AG10803 (cell line): ENCODE measurements at regions not wholly inside any gene's neighbourhood (a gene's known extent, or its start where the extent isn't known, plus 50 kb on each side); places are given as distances from the start of the nearest gene placed in this dataset.

Experiments
- DNase-seq: peaks from one replicate; pipeline ENCODE4 v3.0.0; 2010; ENCODE audit warnings: low read depth
- H3K4me3 ChIP-seq: 2 replicates; pipeline ENCODE4 v1.5.1; 2011; ENCODE audit warnings: mild to moderate bottlenecking, low read length, control low read depth
- TF ChIP-seq, protein P1 (sequence below): conservative IDR thresholded peaks from 2 replicates; pipeline ENCODE4 v1.5.1; 2011; ENCODE audit warnings: mild to moderate bottlenecking, low read length, control low read depth, inconsistent platforms

DNA sequence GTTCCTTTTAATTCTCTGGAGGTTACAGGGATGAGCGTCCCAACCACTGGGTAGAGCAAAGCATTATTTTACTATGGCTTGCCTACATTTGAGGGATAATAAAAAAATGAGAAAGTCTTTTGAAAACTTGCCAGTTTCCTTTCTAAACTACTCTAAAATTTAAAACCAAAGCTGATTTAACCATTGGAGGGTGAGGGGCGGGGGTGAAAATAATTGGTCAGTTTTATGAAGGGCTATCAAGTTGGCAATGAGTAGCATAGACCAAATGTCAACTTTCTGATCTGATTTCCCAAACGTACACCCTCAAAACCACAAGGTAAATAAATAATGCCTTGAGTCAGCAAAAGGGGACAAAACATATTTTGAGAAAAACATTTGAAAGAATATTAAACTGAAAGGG lies 85.7 kb upstream of the STK17B start:
- H3K4me3 ChIP-seq = no peak overlapping the region
- TF ChIP-seq, protein P1, sequence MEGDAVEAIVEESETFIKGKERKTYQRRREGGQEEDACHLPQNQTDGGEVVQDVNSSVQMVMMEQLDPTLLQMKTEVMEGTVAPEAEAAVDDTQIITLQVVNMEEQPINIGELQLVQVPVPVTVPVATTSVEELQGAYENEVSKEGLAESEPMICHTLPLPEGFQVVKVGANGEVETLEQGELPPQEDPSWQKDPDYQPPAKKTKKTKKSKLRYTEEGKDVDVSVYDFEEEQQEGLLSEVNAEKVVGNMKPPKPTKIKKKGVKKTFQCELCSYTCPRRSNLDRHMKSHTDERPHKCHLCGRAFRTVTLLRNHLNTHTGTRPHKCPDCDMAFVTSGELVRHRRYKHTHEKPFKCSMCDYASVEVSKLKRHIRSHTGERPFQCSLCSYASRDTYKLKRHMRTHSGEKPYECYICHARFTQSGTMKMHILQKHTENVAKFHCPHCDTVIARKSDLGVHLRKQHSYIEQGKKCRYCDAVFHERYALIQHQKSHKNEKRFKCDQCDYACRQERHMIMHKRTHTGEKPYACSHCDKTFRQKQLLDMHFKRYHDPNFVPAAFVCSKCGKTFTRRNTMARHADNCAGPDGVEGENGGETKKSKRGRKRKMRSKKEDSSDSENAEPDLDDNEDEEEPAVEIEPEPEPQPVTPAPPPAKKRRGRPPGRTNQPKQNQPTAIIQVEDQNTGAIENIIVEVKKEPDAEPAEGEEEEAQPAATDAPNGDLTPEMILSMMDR = no peak
- no peak for DNase-seq

DNA sequence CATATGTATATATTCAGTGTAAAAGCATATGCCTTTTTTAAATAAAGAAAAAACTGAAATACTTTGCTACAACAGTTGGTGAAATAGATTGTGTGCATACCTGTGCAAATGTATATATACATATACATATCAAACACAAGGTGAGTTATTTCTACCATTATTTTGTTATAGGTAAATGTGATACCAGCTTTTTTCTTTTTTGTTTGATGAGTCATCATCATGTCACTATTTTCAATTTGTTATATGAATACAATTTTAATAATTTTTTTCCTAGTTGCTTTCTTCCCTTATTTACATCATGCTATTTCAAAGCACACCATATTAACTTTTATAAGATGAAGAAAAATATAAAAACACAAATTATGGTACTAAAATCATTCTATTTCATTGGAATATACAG lies 87.0 kb upstream of the STK17B start:
- TF ChIP-seq, protein P1 = no peak
- no peak for DNase-seq
- no peak overlapping the region for H3K4me3 ChIP-seq

DNA sequence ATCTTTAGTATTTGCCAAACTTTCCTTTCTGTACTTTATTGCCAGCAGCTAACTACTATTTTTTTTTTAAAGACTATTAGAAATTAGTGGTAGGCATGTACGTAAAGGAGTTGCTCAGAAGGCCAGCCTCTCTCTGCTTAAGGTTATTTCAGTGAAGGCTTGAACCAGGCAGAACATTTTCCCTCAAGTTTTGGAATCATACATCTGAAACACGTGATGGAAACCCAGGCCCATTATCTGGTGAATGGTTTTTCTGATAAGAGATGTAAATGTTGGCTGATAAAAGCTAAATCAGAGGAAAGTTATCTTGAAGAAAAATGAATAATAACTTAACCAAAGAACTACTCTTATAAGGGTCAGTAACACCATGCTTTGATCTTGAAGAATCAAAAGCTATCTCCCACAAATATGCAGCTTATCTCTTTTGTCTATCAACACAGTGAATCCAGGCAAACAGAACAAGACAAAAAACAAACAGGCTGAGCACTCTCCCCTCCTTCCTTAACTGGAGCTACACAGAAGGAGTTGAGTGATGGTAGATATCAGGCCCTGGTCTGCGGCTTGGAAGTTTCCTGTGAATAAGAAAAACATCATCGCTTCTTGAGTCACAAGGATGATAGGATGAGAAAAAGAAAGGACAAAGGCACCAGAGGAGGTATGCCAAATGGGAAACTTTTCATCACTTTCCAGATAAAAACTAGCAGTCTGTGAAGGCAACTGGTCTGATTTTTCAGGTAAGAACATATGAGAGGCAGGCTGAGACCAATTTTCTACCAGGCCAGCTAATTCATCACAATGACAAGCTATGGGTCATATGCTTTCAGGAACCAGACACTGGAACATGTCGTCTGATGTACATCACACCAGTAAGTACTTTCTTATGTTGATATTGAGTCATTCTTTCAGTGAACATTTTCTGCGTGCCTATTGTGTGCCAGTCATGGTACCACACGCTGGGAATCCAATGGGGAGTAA lies 88.4 kb upstream of the STK17B start:
- peak; percentile 68 for DNase-seq
- H3K4me3 ChIP-seq = no peak overlapping the region
- TF ChIP-seq, protein P1 = no peak

DNA sequence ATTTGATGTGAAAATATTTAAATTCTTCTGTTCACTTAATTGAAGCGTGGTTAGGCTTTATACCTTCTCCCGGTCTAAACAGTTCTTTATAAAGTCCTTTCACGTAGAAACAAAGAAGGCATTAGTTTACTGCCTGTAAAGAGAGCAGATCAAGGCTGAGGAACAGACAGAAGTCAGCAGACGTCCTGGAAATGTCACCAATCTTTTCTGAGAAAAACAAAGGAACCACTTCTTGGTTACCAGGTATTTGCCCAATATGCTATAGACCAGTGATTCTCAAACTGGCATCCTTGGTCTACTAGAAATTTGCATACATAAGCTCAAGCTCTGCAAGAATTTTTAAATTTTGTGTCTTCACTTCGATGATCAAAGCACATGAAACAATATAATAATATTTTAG lies 89.2 kb upstream of the STK17B start:
- no peak overlapping the region for H3K4me3 ChIP-seq

DNA sequence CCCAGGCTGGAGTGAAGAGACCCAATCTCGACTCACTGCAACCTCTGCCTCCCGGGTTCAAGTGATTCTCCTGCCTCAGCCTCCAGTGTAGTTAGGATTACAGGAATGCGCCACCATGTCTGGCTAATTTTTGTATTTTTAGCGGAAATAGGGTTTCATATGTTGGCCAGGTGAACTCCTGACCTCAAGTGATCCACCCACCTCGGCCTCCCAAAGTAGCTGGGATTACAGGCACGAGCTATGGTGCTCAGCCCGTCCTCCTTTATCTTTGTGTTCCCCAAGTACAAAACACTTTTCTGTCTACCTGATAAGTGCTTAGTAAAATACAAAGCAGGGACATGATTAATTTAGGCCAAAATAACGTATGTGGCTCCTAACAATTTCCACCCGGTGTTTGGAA lies 91.2 kb upstream of the STK17B start:
- DNase-seq = no peak
- TF ChIP-seq, protein P1 = no peak
- H3K4me3 ChIP-seq = no peak overlapping the region

More for the DNA sequence above, 89.2 kb upstream of the STK17B start:
- TF ChIP-seq, protein P1 = no peak
- DNase-seq = no peak

DNA sequence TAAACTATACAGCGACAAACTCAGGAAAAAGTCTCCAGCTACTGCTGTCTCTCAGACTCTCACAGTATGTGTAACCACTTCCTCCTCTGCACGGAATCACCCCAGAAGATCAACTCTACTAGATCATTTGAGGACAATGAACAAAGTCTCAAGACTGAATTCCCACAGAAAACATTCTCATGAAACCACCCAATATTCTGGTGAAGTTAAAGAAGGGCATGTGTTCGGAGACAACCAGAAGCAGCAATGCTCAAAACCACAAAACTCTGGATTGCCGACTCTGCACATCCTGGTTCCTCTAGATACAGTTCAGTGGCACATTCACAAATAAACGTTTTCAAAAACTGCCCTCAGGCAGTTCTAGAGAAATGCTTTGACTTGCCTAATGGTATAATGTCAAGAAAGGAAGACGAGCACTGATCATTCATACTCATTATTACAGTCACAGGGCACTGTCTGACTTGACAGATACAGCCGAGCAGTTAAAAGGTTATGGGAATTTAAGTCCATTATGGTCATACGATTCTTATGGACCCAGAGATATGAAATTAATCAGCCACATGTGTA lies 91.9 kb upstream of the STK17B start:
- DNase-seq = peak; percentile 64
- TF ChIP-seq, protein P1 = no peak
- H3K4me3 ChIP-seq = no peak overlapping the region

DNA sequence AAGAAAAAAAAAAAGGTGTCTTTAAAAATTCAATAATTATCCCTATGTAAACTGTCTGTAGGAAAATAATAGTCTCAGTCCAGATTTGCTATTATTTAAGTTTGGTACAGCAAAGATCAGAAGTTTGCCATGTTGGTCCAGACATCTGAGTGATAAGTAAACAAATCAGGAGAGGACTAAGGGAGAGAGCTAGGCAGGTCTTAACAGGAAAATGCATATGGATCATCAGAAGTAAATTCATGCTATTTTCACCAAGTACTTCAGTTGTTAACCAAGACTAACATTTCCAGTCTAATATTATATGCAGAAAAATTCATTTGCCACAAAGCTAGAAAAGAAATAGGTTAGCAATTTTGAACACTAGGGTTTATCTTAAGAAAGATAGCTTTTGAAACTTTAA lies 95.0 kb upstream of the STK17B start:
- DNase-seq = no peak
- no peak overlapping the region for H3K4me3 ChIP-seq
- TF ChIP-seq, protein P1 = no peak
